ENCODE measurements at regions not wholly inside any gene's neighbourhood (a gene's known extent, or its start where the extent isn't known, plus 50 kb on each side); places are given as distances from the start of the nearest gene placed in this dataset.

DNA sequence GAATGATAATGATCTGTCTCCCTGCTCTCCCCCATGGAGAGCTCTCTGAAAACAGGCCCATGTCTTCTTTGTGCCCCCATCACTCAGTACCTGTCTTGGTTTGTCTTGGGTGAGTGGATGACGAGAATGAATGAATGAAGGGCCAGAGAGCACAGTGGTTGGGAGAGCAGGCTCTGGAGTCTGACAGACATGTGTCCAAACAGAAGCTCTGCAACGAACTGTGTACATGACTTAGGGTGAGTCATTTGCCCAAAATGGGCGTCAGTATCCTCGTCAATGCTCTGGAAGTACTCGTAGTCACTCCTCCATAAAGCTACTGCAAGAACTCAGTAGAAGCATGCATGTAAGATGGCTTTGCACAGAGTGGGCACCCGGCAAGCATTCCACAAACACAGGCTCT, 170.2 kb upstream of the TLE3 start:
- ATAC-seq (no peak), DNase-seq (no peak)
- 93% methylated on average over 6 of the region's 6 CpGs for WGBS (ENCODE audit: insufficient coverage)
- no peak overlapping the region for H3K27ac ChIP-seq (ENCODE audit: low read length)
- H3K36me3 Mint-ChIP-seq: no peaks in the 10 kb centered on the region
- TF ChIP-seq, protein P1, sequence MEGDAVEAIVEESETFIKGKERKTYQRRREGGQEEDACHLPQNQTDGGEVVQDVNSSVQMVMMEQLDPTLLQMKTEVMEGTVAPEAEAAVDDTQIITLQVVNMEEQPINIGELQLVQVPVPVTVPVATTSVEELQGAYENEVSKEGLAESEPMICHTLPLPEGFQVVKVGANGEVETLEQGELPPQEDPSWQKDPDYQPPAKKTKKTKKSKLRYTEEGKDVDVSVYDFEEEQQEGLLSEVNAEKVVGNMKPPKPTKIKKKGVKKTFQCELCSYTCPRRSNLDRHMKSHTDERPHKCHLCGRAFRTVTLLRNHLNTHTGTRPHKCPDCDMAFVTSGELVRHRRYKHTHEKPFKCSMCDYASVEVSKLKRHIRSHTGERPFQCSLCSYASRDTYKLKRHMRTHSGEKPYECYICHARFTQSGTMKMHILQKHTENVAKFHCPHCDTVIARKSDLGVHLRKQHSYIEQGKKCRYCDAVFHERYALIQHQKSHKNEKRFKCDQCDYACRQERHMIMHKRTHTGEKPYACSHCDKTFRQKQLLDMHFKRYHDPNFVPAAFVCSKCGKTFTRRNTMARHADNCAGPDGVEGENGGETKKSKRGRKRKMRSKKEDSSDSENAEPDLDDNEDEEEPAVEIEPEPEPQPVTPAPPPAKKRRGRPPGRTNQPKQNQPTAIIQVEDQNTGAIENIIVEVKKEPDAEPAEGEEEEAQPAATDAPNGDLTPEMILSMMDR (IDR thresholded peaks at IDR 0.05): no peak
- no peaks in the 10 kb centered on the region for H3K9me3 Mint-ChIP-seq
- H3K36me3 ChIP-seq (ENCODE audit: control insufficient read depth, insufficient read depth, low read length): no peaks in the 10 kb centered on the region
- H3K27ac Mint-ChIP-seq: peak overlapping the region in 1 of 2 donors; percentile 77
- H3K27me3 Mint-ChIP-seq (ENCODE audit: low read depth in 2 of 2): peaks cover 28 to 41% of the 10 kb centered on the region in 2 donors
- peaks cover 34 to 49% of the 10 kb centered on the region in 2 donors for H3K4me1 Mint-ChIP-seq
- no peak overlapping the region for H3K4me3 ChIP-seq (ENCODE audit: low read length)
- intact Hi-C loops (cut with micrococcal nuclease): loop anchor here (5.0 kb wide), 1 partner anchor 34 kb away; no protein-coding TSS in a partner anchor
- H3K4me3 Mint-ChIP-seq: peak overlapping the region; percentile 74
- no peaks in the 10 kb centered on the region for H3K9me3 ChIP-seq (ENCODE audit: control insufficient read depth, insufficient read depth, low read length)
- H3K27me3 ChIP-seq (ENCODE audit: control insufficient read depth, insufficient read depth, low read length): peaks cover 20% of the 10 kb centered on the region
- peaks cover 74% of the 10 kb centered on the region for H3K4me1 ChIP-seq (ENCODE audit: control insufficient read depth, insufficient read depth, low read length)

DNA sequence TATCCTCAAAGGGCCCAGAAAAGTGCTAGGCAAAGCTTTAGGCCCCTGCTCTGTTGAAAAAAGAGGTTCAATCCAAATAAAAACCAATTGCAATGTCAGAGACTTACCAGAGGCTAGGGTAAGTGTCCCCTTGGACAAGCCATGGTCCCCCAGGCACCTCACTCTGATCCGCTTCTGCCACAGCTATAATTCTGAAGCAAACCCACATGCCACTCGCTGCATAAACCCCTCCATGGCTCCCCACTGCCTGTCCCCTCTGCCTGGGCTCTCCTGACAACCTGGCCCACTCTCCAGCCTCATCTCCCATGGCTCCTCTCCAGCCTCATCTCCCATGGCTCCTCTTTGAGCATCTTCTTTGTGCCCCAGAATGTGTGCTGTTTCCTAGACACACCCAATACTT, 169.6 kb upstream of the TLE3 start:
- TF ChIP-seq, protein P1 (IDR thresholded peaks at IDR 0.05): no peak
- 89% methylated on average over 2 of the region's 2 CpGs for WGBS (ENCODE audit: insufficient coverage)
- Histone ChIP-seq H3K27ac (ENCODE audit: low read length) (no peak overlapping the region), H3K4me1 (ENCODE audit: control insufficient read depth, insufficient read depth, low read length) (peaks cover 75% of the 10 kb centered on the region), H3K9me3 (ENCODE audit: control insufficient read depth, insufficient read depth, low read length) (no peaks in the 10 kb centered on the region), H3K27me3 (ENCODE audit: control insufficient read depth, insufficient read depth, low read length) (peaks cover 20% of the 10 kb centered on the region), H3K36me3 (ENCODE audit: control insufficient read depth, insufficient read depth, low read length) (no peaks in the 10 kb centered on the region), H3K4me3 (ENCODE audit: low read length) (no peak overlapping the region)
- DNase-seq: no peak
- ATAC-seq: no peak
- no peaks in the 10 kb centered on the region for H3K9me3 Mint-ChIP-seq
- peaks cover 22 to 41% of the 10 kb centered on the region in 2 donors for H3K27me3 Mint-ChIP-seq (ENCODE audit: low read depth in 2 of 2)
- H3K4me3 Mint-ChIP-seq: peak overlapping the region; percentile 74
- H3K27ac Mint-ChIP-seq: peak overlapping the region; percentile 9 to 77
- intact Hi-C loops (cut with micrococcal nuclease): loop anchor here (5.0 kb wide), 1 partner anchor 35 kb away; no protein-coding TSS in a partner anchor
- no peaks in the 10 kb centered on the region for H3K36me3 Mint-ChIP-seq
- H3K4me1 Mint-ChIP-seq: peaks cover 34 to 54% of the 10 kb centered on the region in 2 donors

DNA sequence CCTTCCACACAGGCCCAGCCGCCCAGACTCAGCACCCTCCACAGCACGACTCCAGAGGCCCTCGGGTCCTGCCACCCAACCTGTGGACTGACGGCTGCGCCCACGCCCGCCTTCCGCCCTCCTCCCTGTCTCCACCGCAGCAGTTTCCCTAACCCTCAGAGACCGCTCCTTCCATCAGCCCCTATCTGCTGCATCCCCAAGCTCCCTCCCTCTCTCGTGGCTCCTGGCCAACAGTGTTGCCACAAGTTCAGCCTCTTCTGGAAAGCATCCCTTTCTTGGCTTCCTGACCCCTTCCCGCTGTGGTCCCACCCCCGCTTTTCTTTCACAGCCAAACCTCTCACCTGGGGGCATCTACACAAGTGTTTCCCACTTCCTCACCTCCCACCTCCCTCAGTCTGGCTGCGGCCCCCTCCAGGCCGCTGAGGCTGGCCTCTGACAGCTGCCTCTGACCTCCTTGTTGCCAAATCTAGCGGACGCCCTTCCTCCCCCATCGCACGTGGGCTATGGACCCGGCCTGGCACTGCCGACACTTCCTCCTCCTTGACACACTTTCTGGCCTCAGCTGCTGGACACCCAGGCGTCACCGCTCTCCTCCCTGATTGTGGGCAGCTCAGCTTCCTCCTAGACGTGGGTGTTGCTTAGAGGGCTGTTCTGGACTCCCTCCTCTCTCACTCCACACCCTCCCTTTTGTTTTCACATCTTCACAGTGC, 168.8 kb upstream of the TLE3 start:
- no peaks in the 10 kb centered on the region for H3K9me3 Mint-ChIP-seq
- ATAC-seq (peak; percentile 82 to 83 (median 82)), DNase-seq (peak; percentile 37)
- WGBS (ENCODE audit: insufficient coverage): 7% methylated on average over 24 of the region's 24 CpGs
- no peaks in the 10 kb centered on the region for H3K36me3 ChIP-seq (ENCODE audit: control insufficient read depth, insufficient read depth, low read length)
- peaks cover 75% of the 10 kb centered on the region for H3K4me1 ChIP-seq (ENCODE audit: control insufficient read depth, insufficient read depth, low read length)
- peak overlapping the region; percentile 74 for H3K4me3 Mint-ChIP-seq
- no peak overlapping the region for H3K27ac ChIP-seq (ENCODE audit: low read length)
- H3K9me3 ChIP-seq (ENCODE audit: control insufficient read depth, insufficient read depth, low read length): no peaks in the 10 kb centered on the region
- peak overlapping the region; percentile 9 to 77 for H3K27ac Mint-ChIP-seq
- TF ChIP-seq, protein P1 (IDR thresholded peaks at IDR 0.05): no peak
- H3K27me3 Mint-ChIP-seq (ENCODE audit: low read depth in 2 of 2): peaks cover 22 to 34% of the 10 kb centered on the region in 2 donors
- no peak overlapping the region for H3K4me3 ChIP-seq (ENCODE audit: low read length)
- intact Hi-C loops (cut with micrococcal nuclease): loop anchor here (5.0 kb wide), 1 partner anchor 36 kb away; no protein-coding TSS in a partner anchor
- H3K27me3 ChIP-seq (ENCODE audit: control insufficient read depth, insufficient read depth, low read length): peaks cover 17% of the 10 kb centered on the region
- H3K36me3 Mint-ChIP-seq: no peaks in the 10 kb centered on the region
- peaks cover 34 to 59% of the 10 kb centered on the region in 2 donors for H3K4me1 Mint-ChIP-seq
